ENCODE measurements at regions not wholly inside any gene's neighbourhood (a gene's known extent, or its start where the extent isn't known, plus 50 kb on each side); places are given as distances from the start of the nearest gene placed in this dataset.

- Histone ChIP-seq H3K27me3 (replicated peaks; ENCODE audit: insufficient read depth) (no peaks in the 10 kb centered on the region), H3K27ac (no peak overlapping the region), H3K4me3 (no peak overlapping the region), H3K36me3 (no peaks in the 10 kb centered on the region), H3K4me1 (ENCODE audit: control insufficient read depth in 1 of 2, low read depth in 2 of 2) (peaks cover 17 to 34% of the 10 kb centered on the region in 2 donors), H3K9me3 (no peaks in the 10 kb centered on the region)
- ATAC-seq (ENCODE audit: insufficient number of reproducible peaks, low FRiP score, low read depth) (no peak), DNase-seq (ENCODE audit: low spot score) (no peak)
- TF ChIP-seq CTCF (IDR thresholded peaks at IDR 0.05) = no peak
Observed at GRCh38 chr10:78975926-78976325, 92.8 kb upstream of the ZMIZ1 start.

- no peaks in the 10 kb centered on the region for H3K27me3 ChIP-seq (replicated peaks; ENCODE audit: insufficient read depth)
- no peaks in the 10 kb centered on the region for H3K36me3 ChIP-seq
- no peak for ATAC-seq (ENCODE audit: insufficient number of reproducible peaks, low FRiP score, low read depth)
- no peak overlapping the region for H3K27ac ChIP-seq
- DNase-seq (ENCODE audit: low spot score) = no peak
- no peak for TF ChIP-seq CTCF (IDR thresholded peaks at IDR 0.05)
- no peaks in the 10 kb centered on the region for H3K9me3 ChIP-seq
- peaks cover 16 to 29% of the 10 kb centered on the region in 2 donors for H3K4me1 ChIP-seq (ENCODE audit: control insufficient read depth in 1 of 2, low read depth in 2 of 2)
- no peak overlapping the region for H3K4me3 ChIP-seq
Observed at GRCh38 chr10:78976825-78977755, 91.7 kb upstream of the ZMIZ1 start.

- Histone ChIP-seq H3K36me3 (no peaks in the 10 kb centered on the region), H3K27ac (no peak overlapping the region), H3K27me3 (replicated peaks; ENCODE audit: insufficient read depth) (no peaks in the 10 kb centered on the region), H3K4me3 (no peak overlapping the region), H3K4me1 (ENCODE audit: control insufficient read depth in 1 of 2, low read depth in 2 of 2) (peaks cover under 1 to 6% of the 10 kb centered on the region in 2 donors), H3K9me3 (no peaks in the 10 kb centered on the region)
- TF ChIP-seq CTCF (IDR thresholded peaks at IDR 0.05) = no peak
- DNase-seq (ENCODE audit: low spot score) = no peak
- ATAC-seq (ENCODE audit: insufficient number of reproducible peaks, low FRiP score, low read depth) = no peak
Observed at GRCh38 chr10:78979938-78980337, 88.8 kb upstream of the ZMIZ1 start.

GRCh38 chr10:78980354-78980753 lies 88.4 kb upstream of the ZMIZ1 start:
- Histone ChIP-seq H3K27ac (no peak overlapping the region), H3K4me3 (no peak overlapping the region), H3K4me1 (ENCODE audit: control insufficient read depth in 1 of 2, low read depth in 2 of 2) (peaks cover 0 to 3% of the 10 kb centered on the region in 2 donors), H3K9me3 (no peaks in the 10 kb centered on the region), H3K27me3 (replicated peaks; ENCODE audit: insufficient read depth) (no peaks in the 10 kb centered on the region), H3K36me3 (no peaks in the 10 kb centered on the region)
- ATAC-seq (ENCODE audit: insufficient number of reproducible peaks, low FRiP score, low read depth) = no peak
- DNase-seq (ENCODE audit: low spot score) = no peak
- no peak for TF ChIP-seq CTCF (IDR thresholded peaks at IDR 0.05)

GRCh38 chr10:78980815-78981214 lies 88.0 kb upstream of the ZMIZ1 start:
- Histone ChIP-seq H3K36me3 (no peaks in the 10 kb centered on the region), H3K27me3 (replicated peaks; ENCODE audit: insufficient read depth) (no peaks in the 10 kb centered on the region), H3K27ac (no peak overlapping the region), H3K4me1 (ENCODE audit: control insufficient read depth in 1 of 2, low read depth in 2 of 2) (peaks cover 0 to 3% of the 10 kb centered on the region in 2 donors), H3K4me3 (no peak overlapping the region), H3K9me3 (no peaks in the 10 kb centered on the region)
- no peak for TF ChIP-seq CTCF (IDR thresholded peaks at IDR 0.05)
- DNase-seq (ENCODE audit: low spot score) (no peak), ATAC-seq (ENCODE audit: insufficient number of reproducible peaks, low FRiP score, low read depth) (no peak)

Measured in thoracic aorta (tissue), 2 donors.